ENCODE measurements at regions not wholly inside any gene's neighbourhood (a gene's known extent, or its start where the extent isn't known, plus 50 kb on each side); places are given as distances from the start of the nearest gene placed in this dataset.

DNA sequence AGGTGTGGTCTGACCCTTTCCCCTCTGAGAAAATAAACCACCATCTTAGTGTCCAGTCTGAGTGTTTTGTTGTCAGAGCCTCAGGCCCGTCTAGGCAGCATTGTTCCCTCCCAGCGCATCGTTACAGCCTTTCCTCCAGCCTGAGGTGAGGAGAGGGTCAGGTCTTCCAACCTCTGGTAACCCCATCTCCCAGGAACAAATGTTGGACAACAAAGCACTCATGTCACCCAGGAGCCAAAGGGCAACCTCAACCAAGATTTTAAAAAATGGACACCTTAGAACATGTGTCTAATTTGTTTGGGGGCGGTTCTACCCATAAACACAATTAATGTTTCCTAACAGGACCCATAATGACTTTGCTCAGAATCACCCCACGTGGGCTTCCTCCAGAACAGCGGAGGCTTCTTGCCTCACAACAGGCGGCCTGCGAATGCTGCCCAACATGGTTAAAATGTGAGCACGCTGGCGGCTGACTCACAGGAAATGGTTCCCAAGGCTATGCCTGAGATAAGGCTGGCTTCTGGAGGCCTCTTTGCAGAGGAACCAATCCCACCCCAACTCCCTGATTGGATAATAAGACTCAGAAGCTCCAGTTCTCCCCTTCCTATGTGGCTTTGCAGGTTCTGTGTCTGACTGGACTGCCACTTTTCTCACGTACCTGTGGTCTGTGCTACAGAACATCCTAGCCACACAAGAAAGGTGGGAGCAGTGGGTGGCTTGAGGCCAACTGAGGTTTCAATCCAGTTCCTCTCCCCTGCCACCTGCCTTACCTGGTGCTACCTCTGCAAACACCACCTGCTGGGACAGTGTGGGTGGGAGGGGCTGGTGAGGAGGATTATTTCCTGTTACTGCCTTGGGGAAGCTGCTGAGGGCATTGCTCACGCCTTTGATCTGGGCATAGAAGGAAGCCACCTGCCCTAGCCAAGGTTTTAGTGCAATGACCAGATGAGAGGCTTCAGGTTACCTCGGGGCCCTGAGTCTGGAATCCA, 108.8 kb downstream of the B3GNT2 start:
- Histone ChIP-seq H3K27ac (ENCODE audit: low read length) (no peak overlapping the region), H3K27me3 (ENCODE audit: control insufficient read depth, insufficient read depth, low read length) (no peaks in the 10 kb centered on the region), H3K9me3 (ENCODE audit: control insufficient read depth, insufficient read depth, low read length) (no peaks in the 10 kb centered on the region), H3K4me3 (ENCODE audit: low read length) (no peak overlapping the region), H3K4me1 (ENCODE audit: control insufficient read depth, insufficient read depth, low read length) (peaks cover 6% of the 10 kb centered on the region), H3K36me3 (ENCODE audit: control insufficient read depth, insufficient read depth, low read length) (no peaks in the 10 kb centered on the region)
- WGBS (ENCODE audit: insufficient coverage, insufficient read length) = no CpG with 5 or more reads among the region's 13 CpGs
- DNase-seq (ENCODE audit: low read depth, low spot score) = no peak

- Histone ChIP-seq H3K4me1 (ENCODE audit: control insufficient read depth, insufficient read depth, low read length) (peaks cover 4% of the 10 kb centered on the region), H3K36me3 (ENCODE audit: control insufficient read depth, insufficient read depth, low read length) (no peaks in the 10 kb centered on the region), H3K27me3 (ENCODE audit: control insufficient read depth, insufficient read depth, low read length) (no peaks in the 10 kb centered on the region), H3K4me3 (ENCODE audit: low read length) (no peak overlapping the region), H3K27ac (ENCODE audit: low read length) (no peak overlapping the region), H3K9me3 (ENCODE audit: control insufficient read depth, insufficient read depth, low read length) (no peaks in the 10 kb centered on the region)
- no CpG with 5 or more reads among the region's 3 CpGs for WGBS (ENCODE audit: insufficient coverage, insufficient read length)
- DNase-seq (ENCODE audit: low read depth, low spot score) = no peak
Measured at GRCh38 chr2:62303788-62304187, 107.9 kb downstream of the B3GNT2 start.

DNA sequence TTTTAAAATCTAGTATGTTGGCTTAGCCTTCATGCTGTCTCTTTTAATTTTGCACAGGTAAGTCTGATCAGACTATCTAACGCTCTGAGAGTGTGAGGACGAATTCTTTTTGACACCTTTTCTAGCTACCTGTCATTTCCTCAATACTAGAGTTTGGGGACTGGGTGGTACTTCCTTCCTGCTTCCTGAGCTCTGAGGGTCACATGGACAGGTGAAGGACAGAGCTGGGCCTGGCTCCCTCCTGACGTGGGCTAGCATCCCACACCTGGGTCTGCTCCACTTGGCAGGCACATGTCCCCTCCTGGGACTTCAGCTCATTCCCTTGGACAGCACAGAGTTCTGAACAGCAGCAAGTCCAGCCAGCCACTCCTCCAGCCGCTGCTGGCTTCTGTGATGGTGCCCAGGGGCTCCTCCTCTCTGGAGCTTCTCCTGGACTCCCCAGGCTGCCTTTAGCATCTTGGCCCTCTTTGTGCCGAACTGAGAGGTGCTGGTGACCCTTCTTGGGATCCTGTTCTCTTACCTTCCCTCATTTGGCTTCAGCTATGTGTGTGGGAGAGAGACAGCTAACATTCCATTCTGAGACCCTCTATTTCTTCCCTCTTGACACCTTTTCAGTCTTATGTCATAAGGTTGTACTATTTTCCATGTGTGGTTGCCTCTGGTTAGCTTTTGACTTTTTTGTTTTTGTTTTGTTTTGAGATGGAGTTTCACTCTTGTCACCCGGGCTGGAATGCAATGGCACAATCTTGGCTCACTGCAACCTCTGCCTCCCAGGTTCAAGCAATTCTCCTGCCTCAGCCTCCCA, 106.9 kb downstream of the B3GNT2 start:
- H3K27ac ChIP-seq (ENCODE audit: low read length) = no peak overlapping the region
- no peak overlapping the region for H3K4me3 ChIP-seq (ENCODE audit: low read length)
- peaks cover 4% of the 10 kb centered on the region for H3K4me1 ChIP-seq (ENCODE audit: control insufficient read depth, insufficient read depth, low read length)
- DNase-seq (ENCODE audit: low read depth, low spot score) = no peak
- H3K9me3 ChIP-seq (ENCODE audit: control insufficient read depth, insufficient read depth, low read length) = no peaks in the 10 kb centered on the region
- no CpG with 5 or more reads among the region's 6 CpGs for WGBS (ENCODE audit: insufficient coverage, insufficient read length)
- no peaks in the 10 kb centered on the region for H3K27me3 ChIP-seq (ENCODE audit: control insufficient read depth, insufficient read depth, low read length)
- H3K36me3 ChIP-seq (ENCODE audit: control insufficient read depth, insufficient read depth, low read length) = no peaks in the 10 kb centered on the region

DNA sequence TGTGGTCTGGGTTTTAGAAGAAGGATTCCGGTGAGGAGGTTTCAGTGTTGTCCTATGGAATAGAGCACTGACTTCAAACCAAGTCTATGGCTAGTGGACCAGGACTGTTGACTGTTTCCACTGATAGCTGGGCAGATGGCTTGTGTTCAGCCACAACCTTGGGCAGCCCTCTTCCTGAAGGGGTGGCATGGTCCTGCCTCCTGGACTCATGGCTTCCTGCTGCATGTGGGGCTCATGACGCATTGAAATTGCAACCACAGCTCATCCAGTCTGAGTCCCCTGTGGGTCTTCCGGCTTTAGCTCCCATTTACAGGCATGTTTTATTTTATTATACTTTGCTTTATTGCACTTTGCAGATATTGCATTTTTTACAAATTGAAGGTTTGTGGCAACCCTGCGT, 105.0 kb downstream of the B3GNT2 start:
- H3K27ac ChIP-seq (ENCODE audit: low read length) = no peak overlapping the region
- DNase-seq (ENCODE audit: low read depth, low spot score) = no peak
- H3K4me1 ChIP-seq (ENCODE audit: control insufficient read depth, insufficient read depth, low read length) = no peaks in the 10 kb centered on the region
- WGBS (ENCODE audit: insufficient coverage, insufficient read length) = no CpG with 5 or more reads among the region's 4 CpGs
- H3K36me3 ChIP-seq (ENCODE audit: control insufficient read depth, insufficient read depth, low read length) = no peaks in the 10 kb centered on the region
- H3K4me3 ChIP-seq (ENCODE audit: low read length) = no peak overlapping the region
- H3K9me3 ChIP-seq (ENCODE audit: control insufficient read depth, insufficient read depth, low read length) = no peaks in the 10 kb centered on the region
- H3K27me3 ChIP-seq (ENCODE audit: control insufficient read depth, insufficient read depth, low read length) = no peaks in the 10 kb centered on the region

GRCh38 chr2:62297624-62298010, 101.7 kb downstream of the B3GNT2 start:
- no peaks in the 10 kb centered on the region for H3K36me3 ChIP-seq (ENCODE audit: control insufficient read depth, insufficient read depth, low read length)
- no peaks in the 10 kb centered on the region for H3K9me3 ChIP-seq (ENCODE audit: control insufficient read depth, insufficient read depth, low read length)
- no peak overlapping the region for H3K27ac ChIP-seq (ENCODE audit: low read length)
- no peak overlapping the region for H3K4me3 ChIP-seq (ENCODE audit: low read length)
- DNase-seq (ENCODE audit: low read depth, low spot score) = no peak
- H3K4me1 ChIP-seq (ENCODE audit: control insufficient read depth, insufficient read depth, low read length) = no peaks in the 10 kb centered on the region; the same call in 1 of the 2 replicates
- no CpG with 5 or more reads among the region's 3 CpGs for WGBS (ENCODE audit: insufficient coverage, insufficient read length)
- no peaks in the 10 kb centered on the region for H3K27me3 ChIP-seq (ENCODE audit: control insufficient read depth, insufficient read depth, low read length)

GRCh38 chr2:62296832-62297623, 101.1 kb downstream of the B3GNT2 start:
- H3K4me1 ChIP-seq (ENCODE audit: control insufficient read depth, insufficient read depth, low read length) = no peaks in the 10 kb centered on the region; the same call in 1 of the 2 replicates
- no peak for DNase-seq (ENCODE audit: low read depth, low spot score)
- no peaks in the 10 kb centered on the region for H3K36me3 ChIP-seq (ENCODE audit: control insufficient read depth, insufficient read depth, low read length)
- H3K9me3 ChIP-seq (ENCODE audit: control insufficient read depth, insufficient read depth, low read length) = no peaks in the 10 kb centered on the region
- no peak overlapping the region for H3K27ac ChIP-seq (ENCODE audit: low read length)
- no peaks in the 10 kb centered on the region for H3K27me3 ChIP-seq (ENCODE audit: control insufficient read depth, insufficient read depth, low read length)
- WGBS (ENCODE audit: insufficient coverage, insufficient read length) = no CpG with 5 or more reads among the region's 8 CpGs
- no peak overlapping the region for H3K4me3 ChIP-seq (ENCODE audit: low read length)

DNA sequence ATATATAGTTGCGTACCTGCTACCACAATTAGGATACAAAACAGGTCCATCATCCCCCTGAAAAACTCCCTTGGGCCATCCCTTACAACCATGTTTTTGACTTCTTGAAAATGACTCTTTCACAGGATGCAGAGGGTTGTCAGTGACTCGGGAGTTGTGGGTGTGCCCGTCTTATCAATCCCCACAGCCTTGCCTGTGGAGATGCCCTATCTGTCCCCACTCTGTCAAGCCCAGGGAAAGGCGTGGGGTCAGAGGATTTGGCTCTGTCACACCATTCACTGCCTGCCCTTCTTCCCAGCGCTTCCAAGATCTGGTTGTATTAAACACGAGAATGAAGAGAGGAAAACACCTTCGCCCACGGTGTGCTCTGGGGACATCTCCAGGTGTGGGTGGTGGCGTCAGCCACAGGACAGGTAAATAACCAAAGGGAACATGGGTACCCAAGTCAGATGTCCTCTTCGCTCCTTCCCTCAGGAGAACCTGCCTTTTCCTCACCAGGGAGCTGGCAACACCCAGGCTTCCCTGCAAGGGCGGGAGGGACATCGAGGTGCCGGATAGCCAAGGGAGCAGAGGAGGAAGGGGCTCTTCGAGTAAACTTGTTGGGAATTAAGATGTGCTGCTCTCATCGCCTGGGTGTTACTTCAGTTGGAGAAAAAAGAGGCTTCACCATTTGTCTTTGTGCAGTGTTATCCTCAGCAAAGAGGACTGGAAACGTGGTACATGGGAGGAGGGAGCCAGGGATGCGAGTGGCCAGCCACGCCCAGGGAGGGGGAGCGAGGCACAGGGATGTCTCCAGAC, 100.3 kb downstream of the B3GNT2 start:
- no CpG with 5 or more reads among the region's 19 CpGs for WGBS (ENCODE audit: insufficient coverage, insufficient read length)
- H3K36me3 ChIP-seq (ENCODE audit: control insufficient read depth, insufficient read depth, low read length) = no peaks in the 10 kb centered on the region
- H3K27me3 ChIP-seq (ENCODE audit: control insufficient read depth, insufficient read depth, low read length) = no peaks in the 10 kb centered on the region
- no peaks in the 10 kb centered on the region; the same call in 1 of the 2 replicates for H3K4me1 ChIP-seq (ENCODE audit: control insufficient read depth, insufficient read depth, low read length)
- no peak overlapping the region for H3K27ac ChIP-seq (ENCODE audit: low read length)
- no peak overlapping the region for H3K4me3 ChIP-seq (ENCODE audit: low read length)
- DNase-seq (ENCODE audit: low read depth, low spot score) = no peak
- no peaks in the 10 kb centered on the region for H3K9me3 ChIP-seq (ENCODE audit: control insufficient read depth, insufficient read depth, low read length)

DNA sequence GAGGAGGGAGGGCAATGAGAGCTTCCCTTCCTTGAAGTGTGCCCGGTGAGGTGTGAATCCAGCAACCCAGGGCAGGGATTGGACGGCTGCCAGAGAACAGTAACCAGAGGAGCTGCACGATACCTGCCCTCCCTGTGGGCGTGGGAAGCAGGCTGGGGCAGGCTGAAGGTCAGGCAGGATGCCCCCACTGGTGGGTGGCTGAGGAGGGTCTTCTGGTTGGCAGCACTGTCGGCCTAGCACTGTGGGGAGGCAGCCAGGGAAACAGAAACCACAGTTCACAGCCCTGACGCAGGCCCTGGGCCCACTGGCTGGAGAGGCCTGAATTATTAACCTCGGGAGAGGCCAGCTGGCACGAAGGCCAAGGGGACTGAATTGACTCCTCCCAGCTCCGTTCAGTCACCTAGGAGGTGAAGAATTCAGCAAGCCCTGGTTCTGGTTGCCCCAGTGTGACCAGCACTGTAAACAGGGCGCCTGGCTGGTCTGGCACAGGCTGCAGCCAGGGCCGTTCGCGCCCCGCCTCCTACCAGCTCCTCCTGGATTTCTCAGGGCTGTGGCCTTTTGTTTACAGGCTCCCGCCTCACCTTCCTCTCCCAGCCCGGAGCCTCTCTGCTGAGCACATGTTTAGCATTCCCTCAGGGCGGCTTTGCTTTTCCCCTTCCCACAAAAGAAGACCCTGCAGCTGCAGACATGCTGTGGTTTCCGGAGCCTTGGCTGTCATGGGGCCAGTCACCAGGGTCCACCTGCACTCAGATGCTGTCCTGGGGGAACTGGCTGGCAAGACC, 97.8 kb downstream of the B3GNT2 start:
- Histone ChIP-seq H3K9me3 (ENCODE audit: control insufficient read depth, insufficient read depth, low read length) (no peaks in the 10 kb centered on the region), H3K4me1 (ENCODE audit: control insufficient read depth, insufficient read depth, low read length) (no peaks in the 10 kb centered on the region; the same call in 1 of the 2 replicates), H3K4me3 (ENCODE audit: low read length) (no peak overlapping the region), H3K27ac (ENCODE audit: low read length) (no peak overlapping the region), H3K36me3 (ENCODE audit: control insufficient read depth, insufficient read depth, low read length) (no peaks in the 10 kb centered on the region), H3K27me3 (ENCODE audit: control insufficient read depth, insufficient read depth, low read length) (no peaks in the 10 kb centered on the region)
- WGBS (ENCODE audit: insufficient coverage, insufficient read length) = no CpG with 5 or more reads among the region's 18 CpGs
- no peak for DNase-seq (ENCODE audit: low read depth, low spot score)

GRCh38 chr2:62293151-62293489, 97.2 kb downstream of the B3GNT2 start:
- Histone ChIP-seq H3K4me3 (ENCODE audit: low read length) (no peak overlapping the region), H3K4me1 (ENCODE audit: control insufficient read depth, insufficient read depth, low read length) (no peaks in the 10 kb centered on the region; the same call in 1 of the 2 replicates), H3K27me3 (ENCODE audit: control insufficient read depth, insufficient read depth, low read length) (no peaks in the 10 kb centered on the region), H3K36me3 (ENCODE audit: control insufficient read depth, insufficient read depth, low read length) (no peaks in the 10 kb centered on the region), H3K9me3 (ENCODE audit: control insufficient read depth, insufficient read depth, low read length) (no peaks in the 10 kb centered on the region), H3K27ac (ENCODE audit: low read length) (no peak overlapping the region)
- no CpG with 5 or more reads among the region's 6 CpGs for WGBS (ENCODE audit: insufficient coverage, insufficient read length)
- DNase-seq (ENCODE audit: low read depth, low spot score) = no peak
